ENCODE measurements at regions not wholly inside any gene's neighbourhood (a gene's known extent, or its start where the extent isn't known, plus 50 kb on each side); places are given as distances from the start of the nearest gene placed in this dataset.
"Not testable (repeated sequence)": the region's sequence is repeated elsewhere in the genome, so short reads cannot be mapped to it uniquely, and the experiment has no call there.

DNA sequence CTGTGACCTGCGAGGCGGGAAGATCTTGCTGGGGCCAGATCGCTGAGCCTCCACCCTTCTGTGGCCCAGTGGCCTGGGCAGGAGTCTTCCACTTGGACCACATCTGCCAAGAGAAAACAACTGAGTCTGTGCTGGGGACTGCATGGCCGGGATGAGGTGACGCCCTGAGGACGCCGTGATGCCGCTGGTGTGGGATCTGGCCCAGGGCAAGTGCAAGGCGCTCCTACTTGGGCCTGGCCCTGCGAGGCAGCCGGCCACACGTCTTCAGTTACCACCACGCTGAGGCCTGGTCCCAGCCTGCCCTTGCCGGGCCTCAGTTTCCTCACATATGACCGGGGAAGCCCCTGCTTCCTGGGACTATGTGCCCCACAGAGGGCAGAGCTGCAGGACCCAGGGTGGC lies 133.4 kb downstream of the SLC25A46 start:
- no peak for DNase-seq (ENCODE audit: low spot score)

DNA sequence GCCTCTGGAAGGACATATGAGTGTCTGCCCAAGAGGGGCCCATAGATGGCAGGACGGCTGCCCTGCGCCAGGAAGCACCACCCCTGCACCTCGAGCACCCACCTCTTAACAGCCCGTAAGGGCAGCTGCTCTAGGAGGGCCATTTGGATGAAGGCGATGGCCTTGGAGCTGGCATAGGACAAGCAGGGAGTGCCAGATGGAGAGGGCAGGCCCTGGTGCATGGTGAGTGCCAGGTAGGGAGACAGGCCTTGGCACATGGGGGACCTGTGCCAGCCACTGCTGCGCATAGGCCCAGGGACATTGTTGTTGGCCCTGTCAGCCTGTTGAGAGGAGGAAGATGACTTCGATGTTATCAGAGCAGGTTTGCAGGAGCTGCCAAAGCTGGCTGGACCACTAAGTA lies 134.2 kb downstream of the SLC25A46 start:
- DNase-seq (ENCODE audit: low spot score), result no peak

DNA sequence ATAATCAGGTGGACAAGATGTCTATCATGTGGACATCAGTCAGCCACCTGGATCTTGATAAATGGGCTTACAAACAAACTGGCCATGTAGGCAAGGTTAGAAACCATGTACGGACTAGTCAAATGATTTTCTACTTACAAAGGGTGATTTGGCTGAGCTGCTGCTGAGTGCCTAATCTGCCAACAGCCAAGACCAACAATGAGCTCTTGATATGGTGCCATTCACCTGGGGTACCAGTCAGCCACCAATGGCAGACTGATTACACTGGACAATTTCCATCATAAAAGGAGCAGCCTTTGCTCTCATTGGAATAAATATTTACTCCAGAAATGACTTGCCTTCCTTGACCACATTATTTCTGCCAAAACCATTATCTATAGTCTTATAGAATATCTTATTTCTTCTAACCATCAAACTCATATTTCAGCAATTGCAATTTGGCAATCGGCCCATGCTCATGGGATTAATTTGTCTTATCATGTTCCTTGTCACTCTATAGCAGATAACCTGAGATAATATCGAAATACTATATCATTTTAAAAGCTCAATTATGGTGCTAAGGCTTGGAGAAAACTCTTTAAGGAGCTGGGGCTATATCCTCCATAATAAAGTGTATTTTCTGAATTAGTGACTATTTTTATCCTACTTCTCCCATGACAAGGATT lies 135.1 kb downstream of the SLC25A46 start:
- no peak for DNase-seq (ENCODE audit: low spot score)

DNA sequence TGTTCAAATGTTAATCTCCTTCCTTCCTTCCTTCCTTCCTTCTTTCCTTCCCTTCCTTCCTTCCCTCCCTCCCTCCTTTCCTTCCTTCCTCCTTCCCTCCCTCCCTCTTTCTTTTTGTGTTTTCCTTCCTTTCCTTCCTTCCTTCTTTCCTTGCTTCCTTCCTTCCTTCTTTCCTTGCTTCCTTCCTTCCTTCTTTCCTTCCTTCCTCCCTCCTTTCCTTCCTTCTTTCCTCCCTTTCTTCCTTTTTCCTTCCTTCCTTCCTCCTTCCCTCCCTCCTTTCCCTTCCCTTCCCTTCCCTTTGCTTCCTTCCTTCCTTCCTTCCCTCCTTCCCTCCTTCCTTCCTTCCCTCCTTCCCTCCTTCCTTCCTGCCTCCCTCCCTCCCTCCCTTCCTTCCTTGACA lies 136.3 kb downstream of the SLC25A46 start:
- DNase-seq (ENCODE audit: low spot score), result not testable (repeated sequence)

DNA sequence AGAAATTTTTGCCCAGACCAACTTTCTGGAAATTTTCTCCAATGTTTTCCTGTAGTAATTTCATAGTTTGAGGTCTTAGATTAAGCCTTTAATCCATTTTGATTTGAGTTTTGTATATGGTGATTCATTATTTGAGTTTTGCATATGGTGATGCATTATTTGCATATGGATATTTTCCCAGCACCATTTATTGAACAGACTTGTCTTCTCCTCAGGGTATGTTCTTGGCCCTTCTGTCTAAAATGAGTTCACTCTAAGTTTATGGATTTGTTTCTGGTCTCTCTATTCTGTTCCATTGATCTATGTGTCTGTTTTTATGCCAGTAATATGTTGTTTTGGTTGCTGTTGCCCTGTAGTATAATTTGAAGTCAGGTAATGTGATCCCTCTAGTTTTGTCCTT lies 139.3 kb downstream of the SLC25A46 start:
- no peak for DNase-seq (ENCODE audit: low spot score)

DNA sequence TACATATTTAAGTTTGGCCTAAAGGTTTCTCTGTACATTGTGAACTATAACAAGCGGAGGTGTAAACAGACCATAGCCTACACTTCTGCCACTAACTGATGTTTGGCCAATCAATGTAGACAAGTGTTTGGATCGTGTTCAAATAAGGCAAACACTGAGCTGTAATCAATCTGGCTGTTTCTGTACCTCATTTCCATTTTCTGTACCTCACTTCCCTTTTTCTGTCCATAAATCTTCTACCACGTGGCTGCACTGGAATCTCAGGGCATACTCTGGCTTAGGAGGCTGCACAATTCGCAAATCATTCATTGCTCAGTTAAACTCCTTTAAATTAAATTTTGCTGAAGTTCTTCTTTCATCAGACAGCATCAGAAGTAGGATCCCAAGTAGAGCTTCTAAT lies 140.9 kb downstream of the SLC25A46 start:
- no peak for DNase-seq (ENCODE audit: low spot score)

DNA sequence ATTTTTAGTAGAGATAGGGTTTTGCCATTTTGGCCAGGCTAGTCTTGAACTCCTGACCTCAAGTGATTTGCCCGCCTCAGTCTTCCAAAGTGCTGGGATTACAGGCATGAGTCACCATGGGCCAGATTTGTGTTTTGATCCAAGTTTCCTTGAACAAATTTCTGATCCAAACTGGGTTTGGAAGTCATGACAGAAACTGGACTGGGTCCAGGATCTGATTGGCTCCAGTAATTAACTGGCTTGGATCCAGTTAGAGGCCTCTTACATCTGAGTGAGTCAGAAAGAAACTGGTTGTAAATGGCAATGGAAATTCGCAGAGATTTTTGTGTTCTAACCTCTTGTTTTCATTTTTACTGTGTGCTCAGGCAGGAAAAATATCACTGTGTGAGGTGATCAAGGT lies 141.6 kb downstream of the SLC25A46 start:
- no peak for DNase-seq (ENCODE audit: low spot score)

DNA sequence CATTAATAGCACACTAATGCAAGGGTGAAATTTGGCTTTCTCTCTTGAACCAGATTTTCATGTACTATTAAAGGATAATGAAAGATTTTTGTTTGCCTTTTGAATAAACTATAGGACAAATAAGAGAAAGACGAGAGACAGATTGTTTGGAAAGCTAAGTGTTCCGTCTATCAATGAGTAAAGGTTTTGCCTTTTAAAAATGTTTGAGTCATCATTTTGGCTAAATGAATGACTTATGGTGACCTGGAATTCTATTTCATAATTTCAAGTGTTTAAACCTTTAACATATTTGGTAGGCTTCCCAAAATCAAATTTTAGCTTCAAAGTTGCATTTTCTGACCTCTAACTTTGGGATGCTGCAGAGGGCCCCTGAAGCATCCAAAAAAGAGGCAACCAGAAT lies 145.2 kb downstream of the SLC25A46 start:
- DNase-seq (ENCODE audit: low spot score), result no peak

DNA sequence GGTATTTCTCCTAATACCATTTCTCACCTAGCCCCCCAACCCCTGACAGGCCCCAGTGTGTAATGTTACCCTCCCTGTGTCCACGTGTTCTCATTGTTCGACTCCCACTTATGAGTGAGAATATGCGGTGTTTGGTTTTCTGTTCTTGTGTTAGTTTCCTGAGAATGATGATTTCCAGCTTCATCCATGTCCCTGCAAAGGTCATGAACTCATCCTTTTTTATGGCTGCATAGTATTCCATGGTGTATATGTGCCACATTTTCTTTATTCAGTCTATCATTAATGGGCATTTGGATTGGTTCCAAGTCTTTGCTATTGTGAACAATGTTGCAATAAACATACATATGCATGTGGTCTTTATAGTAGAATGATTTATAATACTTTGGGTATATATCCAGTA lies 148.4 kb downstream of the SLC25A46 start:
- not testable (repeated sequence) for DNase-seq (ENCODE audit: low spot score)

DNA sequence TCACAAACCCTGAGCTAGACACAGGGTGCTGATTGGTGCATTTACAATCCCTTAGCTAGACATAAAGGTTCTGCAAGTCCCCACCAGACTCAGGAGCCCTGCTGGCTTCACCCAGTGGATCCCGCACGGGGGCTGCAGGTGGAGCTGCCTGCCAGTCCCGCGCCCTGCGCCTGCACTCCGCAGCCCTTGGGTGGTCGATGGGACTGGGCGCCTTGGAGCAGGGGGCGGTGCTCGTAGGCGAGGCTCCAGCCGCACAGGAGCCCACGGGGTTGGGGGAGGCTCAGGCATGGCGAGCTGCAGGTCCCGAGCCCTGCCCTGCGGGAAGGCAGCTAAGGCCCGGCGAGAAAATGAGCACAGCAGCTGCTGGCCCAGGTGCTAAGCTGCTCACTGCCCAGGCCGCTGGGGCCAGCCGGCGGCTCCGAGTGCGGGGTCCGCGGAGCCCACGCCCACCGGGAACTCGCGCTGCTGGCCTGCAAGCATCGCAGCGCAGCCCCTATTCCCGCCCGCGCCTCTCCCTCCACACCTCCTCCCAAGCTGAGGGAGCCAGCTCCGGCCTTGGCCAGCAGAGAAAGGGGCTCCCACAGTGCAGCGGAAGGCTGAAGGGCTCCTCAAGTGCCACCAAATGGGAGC lies 155.2 kb downstream of the SLC25A46 start:
- not testable (repeated sequence) for DNase-seq (ENCODE audit: low spot score)

DNA sequence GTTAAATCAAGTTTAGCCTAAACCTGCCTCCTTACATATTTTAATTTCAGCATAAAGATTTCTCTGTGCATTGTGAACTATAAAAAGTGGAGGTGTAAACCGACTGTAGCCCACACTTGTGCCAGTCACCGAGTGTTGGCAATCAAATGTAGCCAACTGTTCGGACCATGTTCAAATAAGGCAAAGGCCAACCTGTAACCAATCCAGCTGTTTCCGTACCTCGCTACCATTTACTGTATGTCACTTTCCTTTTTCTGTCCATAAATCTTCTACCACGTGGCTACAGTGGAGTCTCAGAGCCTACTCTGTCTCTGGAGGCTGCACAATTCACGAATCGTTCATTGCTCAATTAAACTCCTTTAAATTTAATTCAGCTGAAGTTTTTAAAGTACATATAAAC lies 156.0 kb downstream of the SLC25A46 start:
- DNase-seq (ENCODE audit: low spot score), result no peak

DNA sequence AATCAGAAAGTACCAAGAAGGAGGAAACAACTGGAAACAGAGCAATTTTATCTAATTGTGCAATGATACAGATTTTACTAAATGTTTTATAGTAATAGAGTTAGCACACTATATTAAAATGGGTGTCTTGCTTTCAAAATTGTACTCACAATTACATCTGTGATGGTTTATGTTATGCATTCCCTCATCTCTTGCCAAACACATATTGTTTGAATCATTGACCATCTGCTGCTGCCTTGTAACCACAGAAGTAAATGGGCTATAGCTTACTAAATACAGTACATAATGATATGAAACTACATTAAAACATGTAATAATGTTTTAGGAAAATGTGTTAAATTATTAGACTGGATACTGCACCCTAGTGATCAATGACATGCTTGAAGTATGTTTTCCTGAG lies 158.1 kb downstream of the SLC25A46 start:
- DNase-seq (ENCODE audit: low spot score), result no peak

DNA sequence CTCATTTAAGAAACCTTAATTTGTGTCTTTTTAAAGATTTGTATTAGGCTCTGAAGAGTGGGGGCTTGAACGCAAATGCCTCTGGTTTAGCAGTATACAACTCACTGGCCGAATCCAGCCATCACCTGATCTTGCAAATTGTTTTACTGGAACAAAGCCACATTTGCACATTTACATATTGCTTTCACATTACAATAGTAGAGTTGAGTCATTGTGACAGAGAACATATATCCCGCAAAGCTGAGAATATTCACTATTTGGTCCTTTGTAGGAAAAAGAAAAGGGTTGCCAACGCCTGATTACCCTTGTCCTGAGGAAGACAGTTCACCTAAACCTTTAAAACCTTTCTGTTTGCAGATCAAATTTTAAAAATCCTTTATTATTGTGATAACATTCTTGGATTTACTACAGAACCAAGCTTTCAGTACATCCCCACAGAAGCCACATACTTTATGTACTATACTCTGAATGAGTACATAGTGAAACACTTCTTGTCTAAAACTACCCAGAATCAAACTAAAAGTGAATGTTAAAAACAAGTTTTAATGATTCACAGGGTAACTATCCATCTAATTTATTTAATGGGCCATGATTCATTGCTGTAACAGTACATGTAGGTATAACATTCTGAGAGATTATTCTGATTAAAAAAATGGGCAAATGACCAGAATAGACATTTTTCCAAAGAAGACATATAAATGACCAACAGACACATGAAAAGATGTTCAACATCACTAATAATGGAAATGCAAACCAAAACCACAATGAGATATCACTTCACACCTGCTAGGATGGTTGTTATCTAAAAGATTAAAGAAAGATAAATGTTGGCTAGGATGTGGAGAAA lies 161.0 kb downstream of the SLC25A46 start:
- DNase-seq (ENCODE audit: low spot score), result no peak

DNA sequence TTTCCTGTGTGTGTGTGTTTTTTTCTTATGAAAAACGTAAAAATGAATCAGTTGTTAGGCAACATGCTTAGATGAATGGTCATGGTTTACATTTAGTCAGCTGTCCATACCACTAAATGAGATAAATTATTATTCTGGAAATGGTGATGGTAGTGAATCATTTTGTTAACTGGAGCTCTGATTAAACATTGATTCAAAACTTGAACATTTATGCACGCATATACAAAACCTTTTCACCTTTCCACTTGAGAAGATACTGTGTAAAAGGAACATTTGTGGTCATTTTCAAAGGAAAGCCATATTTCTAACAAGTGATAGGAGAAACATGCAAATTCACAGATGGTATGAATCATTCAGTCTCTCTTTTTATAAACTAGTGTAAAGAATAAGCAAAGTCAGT lies 162.0 kb downstream of the SLC25A46 start:
- no peak for DNase-seq (ENCODE audit: low spot score)

DNA sequence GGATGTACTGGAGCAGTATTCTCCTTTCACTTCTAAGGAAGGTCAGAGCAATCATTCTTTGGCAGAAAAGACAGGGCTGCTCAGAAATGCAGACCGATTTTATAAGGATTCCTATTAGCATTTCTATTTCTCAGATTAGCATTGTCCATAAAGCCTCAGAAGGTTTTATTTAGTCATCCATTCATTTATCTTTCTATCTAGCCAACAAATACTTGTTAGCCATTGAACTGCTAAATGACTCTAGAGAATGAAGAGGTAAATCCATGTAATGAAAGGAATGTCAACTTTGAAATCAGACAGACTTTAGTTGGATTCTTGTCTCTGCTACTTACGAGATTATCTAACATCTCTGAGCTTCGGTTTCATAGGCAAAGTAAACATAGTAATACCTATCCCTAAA lies 165.2 kb downstream of the SLC25A46 start:
- DNase-seq (ENCODE audit: low spot score), result no peak

DNA sequence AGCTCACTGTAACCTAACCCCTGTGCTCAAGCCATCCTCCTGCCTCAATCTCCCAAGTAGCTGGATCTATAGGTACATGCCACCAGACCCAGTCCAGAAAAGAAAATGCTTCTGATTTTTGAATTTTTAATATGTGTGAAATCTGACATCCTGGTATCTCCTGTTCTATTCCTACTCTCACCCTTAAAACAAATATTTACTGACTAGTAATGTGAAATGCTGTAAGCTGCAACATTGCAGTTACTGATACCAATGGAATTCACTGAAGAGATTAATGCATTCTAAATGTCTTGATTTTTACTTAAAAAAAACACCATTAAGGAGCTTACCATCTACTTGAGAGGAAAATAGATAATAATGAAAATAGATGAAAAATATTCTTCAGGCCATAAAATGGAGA lies 162.7 kb upstream of the TSLP start:
- no peak for DNase-seq (ENCODE audit: low spot score)

DNA sequence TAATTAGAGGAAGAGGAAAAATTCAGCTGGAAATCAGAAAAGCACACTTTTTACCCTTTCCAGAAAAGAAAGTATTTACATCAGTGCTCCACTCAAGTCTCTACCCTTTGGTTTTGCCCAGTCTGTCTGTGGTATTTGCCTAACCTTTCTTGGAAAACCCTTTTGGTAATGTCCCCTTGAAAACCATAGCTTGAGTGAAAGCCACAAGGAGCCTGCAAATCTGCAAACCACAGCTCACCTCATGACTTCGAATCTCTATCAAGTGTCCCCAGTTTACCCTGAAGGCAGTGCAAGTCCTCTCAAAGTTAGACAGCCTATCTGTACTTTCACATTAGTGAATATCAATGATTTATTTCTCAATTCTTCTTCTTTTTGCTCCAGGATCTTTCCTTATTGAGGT lies 162.1 kb upstream of the TSLP start:
- no peak for DNase-seq (ENCODE audit: low spot score)

DNA sequence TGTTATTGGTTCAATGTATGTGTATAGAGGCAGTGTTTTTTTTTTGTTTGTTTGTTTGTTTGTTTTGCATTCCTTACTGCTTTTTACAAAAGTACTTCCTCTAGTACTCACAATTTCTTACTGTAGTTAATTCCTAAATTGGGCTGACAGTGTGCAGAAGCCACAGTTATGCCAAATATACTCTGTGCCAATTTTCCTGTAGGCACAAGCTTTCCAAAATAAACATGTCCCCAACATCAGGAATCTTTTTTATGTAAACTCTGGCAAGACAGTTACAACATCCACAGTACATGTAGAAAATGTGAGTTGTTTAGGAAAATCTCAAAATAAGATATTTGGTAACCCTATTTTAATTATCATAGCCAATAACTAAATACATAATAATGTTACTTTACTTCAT lies 161.6 kb upstream of the TSLP start:
- DNase-seq (ENCODE audit: low spot score), result no peak

DNA sequence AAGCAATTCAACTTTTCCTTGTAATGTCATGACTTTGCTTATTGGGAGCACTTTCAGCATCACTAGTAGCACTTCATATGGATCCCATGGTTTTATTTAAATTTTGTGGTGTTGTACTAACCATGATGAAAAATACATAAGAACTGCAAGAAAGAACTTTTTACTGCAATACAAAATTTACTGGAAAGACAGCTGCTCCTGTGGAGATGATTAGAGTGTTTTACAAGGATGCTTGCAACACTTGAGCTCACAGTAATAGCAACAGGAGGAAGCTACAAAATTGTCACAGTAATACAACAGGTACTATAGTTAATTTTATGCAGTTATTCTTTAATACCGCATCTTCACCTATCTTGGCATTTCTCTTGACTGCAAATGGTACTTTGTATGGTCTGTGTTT lies 158.3 kb upstream of the TSLP start:
- no peak for DNase-seq (ENCODE audit: low spot score)

DNA sequence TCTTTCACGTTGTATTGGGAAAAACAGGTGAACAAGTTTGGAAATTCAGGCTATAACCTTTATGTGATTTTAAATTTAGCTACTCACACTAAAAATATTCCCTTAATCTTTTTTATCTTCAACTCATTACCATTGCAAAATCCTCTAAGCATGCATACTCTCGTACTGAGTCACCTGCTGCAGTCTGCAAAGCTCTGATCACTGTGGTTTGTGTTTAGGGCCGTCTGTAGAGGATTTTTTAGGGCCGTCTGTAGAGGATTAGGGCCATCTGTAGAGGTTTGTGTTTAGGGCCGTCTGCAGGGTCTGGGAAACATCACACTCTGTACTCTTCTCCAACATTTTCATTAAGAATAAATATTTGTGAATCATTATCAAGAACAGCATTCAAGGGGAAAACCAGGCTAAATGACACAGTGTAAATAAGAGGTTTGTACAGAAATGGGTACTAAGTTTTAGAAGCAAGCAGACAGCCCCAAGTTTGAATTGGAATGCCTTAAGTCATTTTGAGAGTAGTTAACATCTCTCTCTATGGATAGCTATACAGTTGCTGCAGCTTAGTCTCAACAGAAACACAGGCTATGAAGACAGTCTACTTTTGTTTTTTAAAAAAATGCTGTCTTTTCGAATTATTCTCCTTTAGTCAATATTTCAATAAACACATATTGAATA lies 155.0 kb upstream of the TSLP start:
- DNase-seq (ENCODE audit: low spot score), result no peak

DNA sequence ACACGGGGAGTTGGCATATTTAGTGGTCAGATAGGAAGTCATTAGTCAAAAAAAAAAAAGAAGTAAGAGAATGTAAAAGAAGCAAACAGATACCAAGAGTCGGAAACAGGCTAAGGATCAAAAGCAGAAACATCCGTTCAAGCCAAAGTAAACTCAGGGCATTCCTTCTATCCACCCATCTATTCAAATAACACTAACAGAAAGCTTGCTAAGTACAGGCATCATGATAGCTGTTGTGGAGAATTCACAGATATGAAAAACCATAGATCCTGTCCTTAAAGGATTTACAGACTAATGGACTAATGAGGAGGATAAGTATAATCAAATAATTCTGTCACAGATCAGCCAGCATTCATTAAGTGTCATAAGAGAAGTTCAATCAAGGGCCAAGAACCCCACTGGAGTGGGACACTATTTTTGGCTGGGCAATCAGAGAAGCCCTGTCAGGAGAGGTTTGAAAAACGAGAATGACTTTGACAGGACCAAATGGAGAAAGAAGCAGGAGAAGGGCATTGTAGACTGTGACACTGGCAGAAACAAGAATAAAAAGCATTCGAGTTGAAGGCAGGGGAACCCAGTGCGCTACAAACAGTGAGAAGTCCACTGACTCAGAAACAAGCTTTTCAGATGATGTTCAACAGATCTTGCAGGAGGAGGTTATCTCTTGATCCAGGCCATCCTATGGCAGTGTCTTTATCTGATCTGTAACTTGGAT lies 154.2 kb upstream of the TSLP start:
- DNase-seq (ENCODE audit: low spot score), result no peak

DNA sequence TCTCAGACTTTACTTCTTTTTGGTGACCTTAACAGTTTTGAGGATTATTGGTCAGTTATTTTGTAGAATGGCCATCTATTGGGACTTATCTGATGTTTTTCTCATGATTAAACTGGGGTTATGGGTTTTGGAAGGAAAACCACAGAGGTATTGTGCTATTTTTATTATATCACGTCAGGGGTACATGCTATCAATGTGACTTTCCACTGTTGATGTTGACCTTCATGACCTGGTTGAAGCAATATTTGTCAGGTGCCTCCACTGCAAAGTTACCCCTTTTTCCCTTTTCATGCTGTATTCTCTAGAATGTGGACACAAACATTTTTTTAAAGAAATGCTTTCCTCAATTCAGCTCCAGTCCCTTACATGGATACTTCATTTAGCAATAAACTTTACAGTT lies 152.8 kb upstream of the TSLP start:
- DNase-seq (ENCODE audit: low spot score), result no peak
